ENCODE measurements at regions not wholly inside any gene's neighbourhood (a gene's known extent, or its start where the extent isn't known, plus 50 kb on each side); places are given as distances from the start of the nearest gene placed in this dataset.

- DNase-seq (ENCODE audit: low read depth in 4 of 4, low spot score in 3 of 4) = no peak
These were observed 55.6 kb downstream of the ZNF281 start for GRCh38 chr1:200354243-200354642.

- DNase-seq (ENCODE audit: low read depth in 4 of 4, low spot score in 3 of 4) = no peak
These were observed 56.6 kb downstream of the ZNF281 start for GRCh38 chr1:200353232-200353631.

DNA sequence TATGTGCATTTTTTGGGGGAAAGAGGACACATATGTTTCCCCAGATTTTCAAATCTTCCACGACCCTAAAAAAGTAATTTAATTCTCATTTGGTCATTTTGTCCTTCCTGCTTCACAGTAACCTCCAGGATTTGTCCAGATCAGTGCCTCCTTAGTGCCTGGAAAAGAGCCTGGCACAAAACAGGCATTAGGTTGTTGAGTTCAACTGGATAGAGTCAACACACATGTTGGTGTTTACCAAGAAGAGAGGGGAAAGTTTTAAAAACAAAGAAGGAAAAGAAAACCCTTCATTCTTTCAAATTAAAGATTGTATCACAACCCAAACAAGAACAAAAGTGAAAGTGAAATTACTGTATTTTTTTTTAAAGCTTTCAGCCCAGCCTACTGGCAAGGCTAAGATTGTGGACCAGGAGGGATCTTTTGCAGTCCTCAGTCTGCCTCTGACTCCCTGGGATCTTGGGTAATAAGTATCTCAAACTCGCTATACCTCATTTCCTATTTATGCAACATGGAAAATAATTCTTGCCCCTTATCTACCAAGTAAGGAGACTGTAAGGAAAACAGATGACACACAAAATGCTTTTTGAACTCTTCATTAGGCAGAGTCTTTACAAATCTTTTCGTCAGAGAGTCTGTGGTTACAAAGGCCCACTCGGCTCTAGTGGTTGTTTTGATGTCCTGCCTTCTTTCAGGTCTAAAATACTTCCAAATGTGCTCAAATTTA is 57.8 kb downstream of the ZNF281 start:
- DNase-seq (ENCODE audit: low read depth in 4 of 4, low spot score in 3 of 4) = no peak

DNA sequence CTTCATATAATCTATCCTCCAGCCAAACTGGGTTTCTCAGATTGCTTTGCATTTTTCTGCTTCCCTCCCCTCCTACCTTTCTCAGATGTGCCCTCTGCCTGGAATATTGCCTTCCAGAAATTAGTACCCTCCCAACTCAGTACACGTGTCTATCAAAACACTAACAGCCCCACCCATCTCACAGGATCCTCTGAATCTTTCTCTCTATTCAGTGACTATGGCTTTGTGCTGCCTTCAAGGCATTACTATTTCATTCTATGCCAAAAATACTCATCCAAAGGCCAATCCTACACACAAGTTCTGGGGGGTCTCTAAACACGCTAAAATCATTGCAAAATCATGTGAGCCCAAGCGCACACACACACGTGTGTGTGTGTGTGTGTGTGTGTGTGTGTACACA is 58.4 kb downstream of the ZNF281 start:
- no peak for DNase-seq (ENCODE audit: low read depth in 4 of 4, low spot score in 3 of 4)

DNA sequence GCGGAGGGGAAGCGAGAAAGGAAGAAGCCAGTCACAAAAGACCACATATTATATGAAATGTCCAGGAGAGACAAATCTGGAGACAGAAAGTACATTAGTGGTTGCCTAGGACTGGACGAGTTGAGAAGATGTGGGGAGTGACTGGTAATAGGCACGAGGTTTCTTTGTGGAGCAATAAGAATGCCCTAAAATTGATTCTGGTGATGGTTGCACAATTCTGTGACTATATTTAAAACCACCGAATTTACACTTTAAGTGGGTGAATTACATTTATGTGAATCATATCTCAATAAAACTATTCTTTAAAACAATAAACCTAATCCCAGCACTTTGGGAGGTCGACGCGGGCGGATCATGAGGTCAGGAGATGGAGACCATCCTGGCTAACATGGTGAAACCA is 63.1 kb downstream of the ZNF281 start:
- DNase-seq (ENCODE audit: low read depth in 4 of 4, low spot score in 3 of 4) = no peak

GRCh38 chr1:200345520-200345919 is 64.3 kb downstream of the ZNF281 start:
- no peak for DNase-seq (ENCODE audit: low read depth in 4 of 4, low spot score in 3 of 4)

DNA sequence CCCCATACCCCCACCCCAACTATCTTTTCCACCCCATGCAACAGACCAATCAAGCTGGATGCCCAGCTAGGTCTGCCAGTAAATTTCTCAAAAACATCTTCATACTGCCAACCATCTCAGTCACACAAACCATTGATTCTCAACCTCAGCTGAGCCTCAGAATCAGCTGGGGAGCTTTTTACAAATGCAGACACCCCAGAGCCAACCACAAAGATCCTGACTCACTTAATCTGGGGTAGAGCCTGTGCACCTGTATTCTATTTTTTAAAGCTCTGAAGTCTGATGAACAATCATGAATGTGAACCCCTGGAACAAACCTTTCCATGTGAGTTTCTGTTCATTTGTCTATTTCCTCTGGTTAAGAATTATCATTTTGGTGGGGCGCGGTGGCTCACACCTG is 66.0 kb downstream of the ZNF281 start:
- DNase-seq (ENCODE audit: low read depth in 4 of 4, low spot score in 3 of 4) = no peak

DNA sequence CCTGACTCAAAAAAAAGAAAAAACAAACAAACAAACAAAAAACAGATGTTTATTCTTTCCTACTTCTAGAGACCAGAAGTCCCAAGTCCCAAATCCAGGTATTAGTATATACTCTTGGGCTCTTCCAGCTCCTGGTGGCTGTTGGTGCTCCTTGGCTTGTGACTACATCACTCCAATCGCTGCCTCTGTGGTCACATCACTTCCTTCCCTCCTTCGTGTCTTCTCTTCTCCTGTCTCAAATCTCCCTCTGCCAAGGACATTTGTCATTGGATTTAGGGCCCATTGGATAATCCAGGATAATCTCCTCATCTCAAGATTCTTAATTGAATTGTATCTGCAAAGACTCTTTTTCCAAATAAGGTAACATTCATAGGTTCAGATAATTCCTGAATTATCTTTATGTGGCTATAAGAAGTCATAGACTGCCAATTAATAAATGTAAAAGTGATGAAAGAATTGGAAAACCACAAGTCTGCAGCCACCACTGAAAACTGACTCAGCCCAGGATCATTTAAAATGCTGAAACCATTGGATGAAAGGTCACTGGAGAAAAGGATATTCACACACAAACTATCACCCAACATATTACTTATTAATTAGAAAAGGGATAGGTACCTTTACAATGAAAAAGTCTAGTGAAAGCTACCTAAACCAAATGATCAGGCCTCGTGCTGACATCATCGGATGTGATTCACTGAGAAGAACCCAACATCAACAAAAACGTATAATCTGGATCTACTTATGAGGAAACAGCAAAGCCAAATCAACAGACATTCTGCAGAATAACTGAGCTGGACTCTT is 67.1 kb downstream of the ZNF281 start:
- DNase-seq (ENCODE audit: low read depth in 4 of 4, low spot score in 3 of 4) = no peak

DNA sequence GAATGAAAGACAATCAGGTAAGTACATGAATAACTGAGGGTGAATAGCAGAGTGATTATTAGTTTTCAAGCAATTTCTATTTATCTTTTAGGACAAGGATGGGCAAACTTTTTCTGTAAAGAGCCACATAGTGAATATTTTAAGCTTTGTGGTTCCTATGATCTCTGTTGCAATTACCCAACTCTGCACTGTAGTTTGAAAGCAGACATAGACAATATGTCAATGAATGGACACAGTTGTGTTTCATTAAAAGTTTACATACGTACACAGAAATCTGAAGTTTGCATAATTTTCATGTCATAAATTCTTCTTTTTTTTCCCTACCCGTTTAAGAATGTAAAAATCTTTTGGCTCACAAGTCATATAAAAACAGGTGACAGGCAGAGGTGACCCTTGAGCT is 71.4 kb downstream of the ZNF281 start:
- DNase-seq (ENCODE audit: low read depth in 4 of 4, low spot score in 3 of 4) = no peak

DNA sequence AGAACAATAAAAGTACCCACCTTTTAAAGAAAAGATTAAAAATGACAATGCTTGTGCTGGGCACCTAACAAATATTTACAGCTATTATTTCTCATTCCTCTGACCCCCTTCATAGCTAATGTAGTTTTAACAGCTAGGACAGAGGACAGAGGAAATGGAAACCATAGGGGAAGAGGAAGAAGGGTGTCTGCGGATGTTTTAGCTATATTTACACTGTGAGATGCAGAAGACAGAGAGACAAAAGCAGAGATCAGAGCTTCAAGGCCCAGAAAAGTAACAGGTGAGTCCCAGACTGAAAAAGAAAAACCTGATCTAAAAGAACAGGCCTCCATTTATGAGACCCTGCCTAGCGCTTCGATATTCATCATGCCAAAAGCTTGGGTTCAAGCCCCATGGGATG is 72.0 kb downstream of the ZNF281 start:
- DNase-seq (ENCODE audit: low read depth in 4 of 4, low spot score in 3 of 4) = no peak

DNA sequence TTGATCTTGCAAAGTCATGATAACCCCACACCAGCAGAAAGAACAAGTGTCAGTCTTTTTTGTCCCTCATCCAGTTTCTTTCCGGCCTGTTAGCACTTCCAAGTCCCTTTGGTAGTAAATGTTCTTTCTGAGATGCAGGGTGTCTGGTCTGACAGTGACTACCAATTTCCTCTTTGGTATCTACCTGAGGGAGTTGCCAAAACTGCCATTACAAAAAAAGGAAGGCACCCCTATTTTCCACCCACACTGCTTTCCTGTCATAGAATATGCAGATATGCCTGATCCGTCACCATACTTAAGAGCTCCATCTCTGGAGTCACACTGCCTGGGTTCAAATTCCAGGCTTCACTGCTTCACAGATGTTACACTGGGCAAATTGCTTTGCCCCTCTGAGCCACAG is 72.4 kb downstream of the ZNF281 start:
- no peak for DNase-seq (ENCODE audit: low read depth in 4 of 4, low spot score in 3 of 4)

- DNase-seq (ENCODE audit: low read depth in 4 of 4, low spot score in 3 of 4) = no peak
These were observed 72.9 kb downstream of the ZNF281 start for GRCh38 chr1:200336901-200337391.

GRCh38 chr1:200336101-200336845 is 73.6 kb downstream of the ZNF281 start:
- DNase-seq (ENCODE audit: low read depth in 4 of 4, low spot score in 3 of 4) = no peak

- DNase-seq (ENCODE audit: low read depth in 4 of 4, low spot score in 3 of 4) = no peak
These were observed 75.1 kb downstream of the ZNF281 start for GRCh38 chr1:200334661-200335256.

- DNase-seq (ENCODE audit: low read depth in 4 of 4, low spot score in 3 of 4) = no peak
These were observed 76.5 kb downstream of the ZNF281 start for GRCh38 chr1:200333329-200333728.

- no peak for DNase-seq (ENCODE audit: low read depth in 4 of 4, low spot score in 3 of 4)
These were observed 77.1 kb downstream of the ZNF281 start for GRCh38 chr1:200332716-200333115.

DNA sequence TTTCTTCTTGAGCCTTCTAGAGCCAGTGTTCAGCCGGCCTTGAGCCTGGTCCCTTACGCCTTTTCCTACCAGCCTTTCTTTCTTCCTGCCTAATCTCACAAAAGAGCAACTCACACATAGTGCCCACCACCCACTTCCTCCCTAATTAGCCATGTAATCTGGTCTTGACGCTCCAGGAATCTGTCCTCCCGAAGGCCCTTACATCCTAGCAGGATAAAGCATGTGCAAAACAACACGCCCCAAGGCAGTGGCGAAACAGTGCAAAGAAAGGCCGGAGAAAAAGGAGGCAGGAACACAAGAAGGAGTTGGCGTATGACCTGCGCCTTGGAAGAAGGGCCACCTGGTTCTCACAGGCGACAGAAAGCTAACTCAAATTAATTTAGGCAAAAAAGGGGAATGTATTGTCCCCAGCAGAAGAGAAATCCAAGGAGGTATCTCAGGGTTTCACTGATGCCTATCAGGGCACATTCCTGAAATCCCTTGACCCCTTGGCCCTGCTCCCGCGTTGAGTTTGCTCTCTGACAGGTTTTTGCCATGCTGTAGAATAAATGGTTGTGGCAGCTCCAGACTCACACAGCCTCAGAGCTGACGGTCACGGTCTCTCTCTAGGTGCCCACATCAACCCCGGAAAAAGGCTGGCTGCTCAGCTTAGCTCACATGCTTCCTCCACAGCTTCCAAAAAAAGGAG is 79.0 kb downstream of the ZNF281 start:
- no peak for DNase-seq (ENCODE audit: low read depth in 4 of 4, low spot score in 3 of 4)

- DNase-seq (ENCODE audit: low read depth in 4 of 4, low spot score in 3 of 4) = no peak
These were observed 80.5 kb downstream of the ZNF281 start for GRCh38 chr1:200329208-200329882.

DNA sequence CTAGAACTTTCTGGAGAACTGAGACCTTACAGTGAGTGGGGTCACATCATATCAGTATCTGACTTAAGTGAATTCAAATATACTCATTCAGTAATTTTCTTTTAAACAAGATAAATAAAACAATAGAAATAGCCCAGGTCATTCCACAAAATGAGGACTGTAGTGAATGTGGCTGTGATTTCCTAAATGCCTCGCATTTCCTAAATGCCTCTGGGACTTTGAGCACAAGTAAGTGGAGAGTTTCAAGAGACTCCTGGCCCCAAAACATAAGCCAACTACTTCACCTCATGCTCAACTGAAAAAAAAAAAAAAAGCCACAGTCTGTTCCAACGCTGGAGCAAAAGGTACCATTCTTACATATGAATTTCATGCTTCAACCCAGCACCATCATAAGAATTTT is 81.5 kb downstream of the ZNF281 start:
- no peak for DNase-seq (ENCODE audit: low read depth in 4 of 4, low spot score in 3 of 4)

DNA sequence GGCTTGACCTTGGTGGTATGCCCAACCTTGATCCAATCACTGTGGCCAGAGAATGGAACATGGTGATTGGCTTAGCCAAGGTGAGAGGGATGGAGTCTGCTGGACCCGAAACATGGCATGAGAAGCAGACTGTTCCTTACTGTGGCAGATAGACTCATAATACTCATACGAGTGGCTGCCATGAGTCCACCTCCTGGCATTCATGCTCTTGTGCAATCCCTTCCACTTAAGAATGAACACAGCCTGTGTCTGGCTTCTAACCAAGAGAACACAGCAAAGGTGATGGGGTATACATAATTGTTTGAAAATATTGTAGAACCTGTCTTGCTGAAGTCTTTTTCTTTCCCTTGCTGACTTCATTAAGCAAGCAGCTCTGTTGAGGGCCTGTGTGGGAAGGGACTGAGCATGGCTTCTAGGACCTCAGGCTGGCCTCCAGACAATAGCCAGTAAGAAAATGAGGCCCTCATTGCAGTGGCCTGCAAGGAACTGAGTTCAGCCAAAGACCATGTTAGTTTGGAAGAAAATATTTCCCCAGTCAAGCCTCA is 85.9 kb downstream of the ZNF281 start:
- no peak for DNase-seq (ENCODE audit: low read depth in 4 of 4, low spot score in 3 of 4)

Data from right renal pelvis (tissue), 4 donors.